ENCODE measurements at regions not wholly inside any gene's neighbourhood (a gene's known extent, or its start where the extent isn't known, plus 50 kb on each side); places are given as distances from the start of the nearest gene placed in this dataset.
A peak's percentile ranks its signal among the peaks of the same experiment; 100 is the strongest.

DNA sequence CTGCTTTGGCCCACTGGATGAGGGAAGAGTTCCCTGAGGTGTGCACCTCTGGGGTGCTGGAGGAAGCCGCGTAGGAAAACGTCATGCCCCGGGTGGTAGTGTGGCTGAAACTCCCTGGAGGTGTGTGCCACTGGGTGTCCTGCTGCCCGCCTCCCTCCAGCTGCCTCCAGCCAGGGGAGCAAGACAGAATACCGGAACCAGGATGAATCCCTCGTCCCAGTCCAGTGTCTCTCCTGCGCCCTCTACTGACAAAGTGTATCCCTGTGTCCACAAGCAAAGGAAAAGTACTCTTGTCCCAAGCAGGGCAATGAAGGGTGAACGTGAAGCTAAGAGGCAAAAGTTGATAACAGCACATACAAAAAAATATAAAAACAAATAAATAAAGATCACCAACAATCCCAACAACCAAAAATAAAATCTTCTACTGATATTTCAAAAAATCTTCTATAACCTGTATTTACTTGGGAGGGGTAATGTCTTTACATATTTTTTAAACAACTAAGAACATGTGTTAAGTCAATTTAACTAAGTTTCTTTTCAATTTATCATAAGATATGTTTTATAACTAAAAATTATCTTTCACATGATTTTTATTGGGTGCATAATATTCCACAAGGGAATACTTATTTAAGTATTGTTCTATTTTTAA is 437.6 kb downstream of the MAFB start:
- Histone ChIP-seq H3K27ac (no peak overlapping the region), H3K27me3 (no peaks in the 10 kb centered on the region), H3K4me1 (no peaks in the 10 kb centered on the region), H3K36me3 (replicated peaks in 1 of 2; ENCODE audit: insufficient read depth in 1 of 2, low read depth in 2 of 2) (no peaks in the 10 kb centered on the region), H3K4me3 (no peak overlapping the region), H3K9me3 (peaks cover 0 to 6% (median 0%) of the 10 kb centered on the region in 3 donors)
- TF ChIP-seq, protein P1, sequence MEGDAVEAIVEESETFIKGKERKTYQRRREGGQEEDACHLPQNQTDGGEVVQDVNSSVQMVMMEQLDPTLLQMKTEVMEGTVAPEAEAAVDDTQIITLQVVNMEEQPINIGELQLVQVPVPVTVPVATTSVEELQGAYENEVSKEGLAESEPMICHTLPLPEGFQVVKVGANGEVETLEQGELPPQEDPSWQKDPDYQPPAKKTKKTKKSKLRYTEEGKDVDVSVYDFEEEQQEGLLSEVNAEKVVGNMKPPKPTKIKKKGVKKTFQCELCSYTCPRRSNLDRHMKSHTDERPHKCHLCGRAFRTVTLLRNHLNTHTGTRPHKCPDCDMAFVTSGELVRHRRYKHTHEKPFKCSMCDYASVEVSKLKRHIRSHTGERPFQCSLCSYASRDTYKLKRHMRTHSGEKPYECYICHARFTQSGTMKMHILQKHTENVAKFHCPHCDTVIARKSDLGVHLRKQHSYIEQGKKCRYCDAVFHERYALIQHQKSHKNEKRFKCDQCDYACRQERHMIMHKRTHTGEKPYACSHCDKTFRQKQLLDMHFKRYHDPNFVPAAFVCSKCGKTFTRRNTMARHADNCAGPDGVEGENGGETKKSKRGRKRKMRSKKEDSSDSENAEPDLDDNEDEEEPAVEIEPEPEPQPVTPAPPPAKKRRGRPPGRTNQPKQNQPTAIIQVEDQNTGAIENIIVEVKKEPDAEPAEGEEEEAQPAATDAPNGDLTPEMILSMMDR (IDR thresholded peaks at IDR 0.05): peak in 1 of 7 experiments; percentile 25
- no peak for TF ChIP-seq POLR2A (IDR thresholded peaks at IDR 0.05)
- intact Hi-C loops (cut with DNase I): no loop called here
- ATAC-seq (no peak), DNase-seq (peak in 2 of 4 donors; percentile 13 to 14)
- 63 to 64% methylated on average over 9 of the region's 9 CpGs for WGBS, 2 donors

- DNase-seq (no peak), ATAC-seq (no peak)
- WGBS, 2 donors: 67 to 74% methylated on average over 3 of the region's 3 CpGs
- intact Hi-C loops (cut with DNase I): no loop called here
- Histone ChIP-seq H3K27me3 (no peaks in the 10 kb centered on the region), H3K4me3 (no peak overlapping the region), H3K4me1 (no peaks in the 10 kb centered on the region), H3K9me3 (peaks cover 0 to 6% (median 0%) of the 10 kb centered on the region in 3 donors), H3K36me3 (replicated peaks in 1 of 2; ENCODE audit: insufficient read depth in 1 of 2, low read depth in 2 of 2) (no peaks in the 10 kb centered on the region), H3K27ac (no peak overlapping the region)
- TF ChIP-seq, protein P1 (IDR thresholded peaks at IDR 0.05): no peak
- no peak for TF ChIP-seq POLR2A (IDR thresholded peaks at IDR 0.05)
Measured at GRCh38 chr20:40249805-40250204, 439.2 kb downstream of the MAFB start.

DNA sequence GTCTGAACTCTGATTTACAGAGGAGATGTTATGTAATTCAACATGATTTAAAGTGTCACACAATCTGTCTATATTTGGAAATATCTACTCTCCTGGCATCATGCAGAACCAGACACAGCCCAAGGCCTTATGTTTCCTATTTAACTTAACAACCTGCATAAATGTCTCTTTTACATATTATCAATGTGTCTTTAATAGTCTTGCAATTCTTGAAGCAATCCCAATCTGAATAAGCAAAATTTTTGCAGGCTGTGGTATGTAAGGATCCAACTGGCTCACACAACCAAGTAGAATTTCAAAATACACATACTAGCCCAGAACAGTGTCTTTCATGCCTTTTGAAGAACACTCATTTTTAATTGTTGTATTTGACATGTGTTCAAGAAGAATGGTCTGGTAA is 443.2 kb downstream of the MAFB start:
- peaks cover 0 to under 1% (median 0%) of the 10 kb centered on the region in 3 donors for H3K9me3 ChIP-seq
- H3K4me1 ChIP-seq: no peaks in the 10 kb centered on the region
- intact Hi-C loops (cut with DNase I): no loop called here
- H3K27ac ChIP-seq: no peak overlapping the region
- no peaks in the 10 kb centered on the region for H3K27me3 ChIP-seq
- no peak overlapping the region for H3K4me3 ChIP-seq
- no peaks in the 10 kb centered on the region for H3K36me3 ChIP-seq (replicated peaks in 1 of 2; ENCODE audit: insufficient read depth in 1 of 2, low read depth in 2 of 2)
- ATAC-seq (no peak), DNase-seq (no peak)
- TF ChIP-seq, protein P1 (IDR thresholded peaks at IDR 0.05): no peak
- no peak for TF ChIP-seq POLR2A (IDR thresholded peaks at IDR 0.05)

DNA sequence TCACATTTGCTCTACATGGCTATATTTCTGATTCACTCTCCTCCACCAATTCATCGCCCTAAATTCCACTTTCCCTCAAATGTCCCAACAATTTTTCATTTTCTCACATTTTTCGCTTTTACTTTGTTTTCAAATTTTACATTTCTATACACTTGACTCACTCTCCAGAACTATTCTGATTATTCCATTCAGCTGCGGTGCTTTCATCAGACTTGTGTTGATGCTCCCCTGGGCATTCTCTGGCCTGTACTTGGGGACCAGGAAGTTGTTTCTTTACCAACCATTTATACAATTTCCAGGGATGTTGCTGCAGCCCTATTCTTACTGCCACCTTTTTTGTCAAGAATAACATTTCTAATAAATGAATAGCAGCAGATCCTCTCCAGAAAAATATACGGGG is 444.8 kb downstream of the MAFB start:
- WGBS, 2 donors: 85 to 92% methylated on average over 4 of the region's 4 CpGs
- no peak overlapping the region for H3K4me3 ChIP-seq
- intact Hi-C loops (cut with DNase I): no loop called here

More for the DNA sequence above, 444.8 kb downstream of the MAFB start:
- Histone ChIP-seq H3K4me1 (no peaks in the 10 kb centered on the region), H3K9me3 (no peaks in the 10 kb centered on the region), H3K27ac (no peak overlapping the region), H3K27me3 (no peaks in the 10 kb centered on the region), H3K36me3 (replicated peaks in 1 of 2; ENCODE audit: insufficient read depth in 1 of 2, low read depth in 2 of 2) (no peaks in the 10 kb centered on the region)
- TF ChIP-seq POLR2A (IDR thresholded peaks at IDR 0.05): no peak
- TF ChIP-seq, protein P1 (IDR thresholded peaks at IDR 0.05): no peak
- ATAC-seq (no peak), DNase-seq (no peak)

Measured in body of pancreas (tissue), 4 donors.